B cell (primary cell): ENCODE measurements at regions not wholly inside any gene's neighbourhood (a gene's known extent, or its start where the extent isn't known, plus 50 kb on each side); places are given as distances from the start of the nearest gene placed in this dataset.

Source experiments
- ATAC-seq: fragments of 200-7000 bp; cut with Tn5 transposase; one replicate; pipeline ENCODE4 v1.10.0; 2021; ENCODE audit warnings: low read depth, mild to moderate bottlenecking, moderate number of reproducible peaks, moderate library complexity
- CTCF ChIA-PET: fragments of 350-600 bp; sonication (Branson Sonifier 250); formaldehyde crosslinking; loops from one replicate; lab custom pipeline; 2021; ENCODE audit warnings: antibody characterized with exemption, inconsistent platforms; lab: Charles Lee
- POLR2A ChIA-PET: fragments of 350-600 bp; sonication (Branson Sonifier 250); formaldehyde crosslinking; loops from one replicate; lab custom pipeline; 2021; ENCODE audit warnings: antibody characterized with exemption; lab: Charles Lee
- DNase-seq: peaks from one replicate; pipeline ENCODE4 v3.0.0; 2013
- H2AFZ ChIP-seq: 2 replicates; pipeline ENCODE4 v1.6.1; 2012; ENCODE audit warnings: mild to moderate bottlenecking, low read depth, low read length; ENCODE audit not compliant: insufficient read depth, poor library complexity, severe bottlenecking
- H3K27ac ChIP-seq, 2 donors: 1 replicate in 1 of 2; 2 replicates in 1 of 2; pipeline ENCODE4 v1.5.1; 2012 to 2013; ENCODE audit warnings: low read length in 2 of 2, mild to moderate bottlenecking in 2 of 2, moderate library complexity in 1 of 2
- H3K27me3 ChIP-seq, 4 experiments: fragments of 200-600 bp in 1 of 4; sonication (generic) in 1 of 4; replicated peaks in 1 of 4; 1 replicate in 2 of 4; 2 replicates in 2 of 4; pipeline versions ENCODE4 v1.6.1 to v1.7.0; 2013 to 2016; ENCODE audit warnings: low read length in 3 of 4, mild to moderate bottlenecking in 2 of 4, mixed read lengths in 1 of 4, moderate library complexity in 1 of 4; ENCODE audit not compliant: insufficient read depth in 4 of 4, control insufficient read depth in 3 of 4; ENCODE audit errors: control extremely low read depth in 1 of 4
- H3K36me3 ChIP-seq, 2 experiments: replicated peaks in 1 of 2; 1 replicate in 1 of 2; 2 replicates in 1 of 2; pipeline versions ENCODE4 v1.6.1 to v1.7.1; 2013; ENCODE audit warnings: low read length in 1 of 2; ENCODE audit not compliant: insufficient read depth in 2 of 2, control insufficient read depth in 1 of 2; ENCODE audit errors: control extremely low read depth in 1 of 2, extremely low read depth in 1 of 2
- H3K4me1 ChIP-seq, 2 donors: fragments of 200-600 bp in 1 of 2; sonication (generic) in 1 of 2; 1 replicate in 1 of 2; 2 replicates in 1 of 2; pipeline versions ENCODE4 v1.5.1 to v1.6.1; 2013 to 2017; ENCODE audit warnings: low read length in 2 of 2; ENCODE audit not compliant: control insufficient read depth in 2 of 2, insufficient read depth in 2 of 2
- H3K4me2 ChIP-seq: replicated peaks from 2 replicates; pipeline ENCODE3; 2012; ENCODE audit warnings: mild to moderate bottlenecking, low read depth, low read length; ENCODE audit not compliant: poor library complexity, severe bottlenecking
- H3K4me3 ChIP-seq, 5 experiments: fragments of 200-600 bp in 1 of 5; sonication (generic) in 1 of 5; 1 replicate in 3 of 5; 2 replicates in 2 of 5; pipeline versions ENCODE4 v1.5.1 to v1.7.0; 2011 to 2016; ENCODE audit warnings: low read length in 4 of 5, mild to moderate bottlenecking in 4 of 5, low read depth in 2 of 5, control low read depth in 1 of 5, moderate library complexity in 1 of 5; ENCODE audit not compliant: insufficient read depth in 1 of 5; ENCODE audit errors: control extremely low read depth in 1 of 5, extremely low read depth in 1 of 5
- H3K79me2 ChIP-seq: fragments of 200-600 bp; sonication (generic); one replicate; pipeline ENCODE4 v1.6.0; 2016; ENCODE audit warnings: low read length; ENCODE audit not compliant: control insufficient read depth, insufficient read depth
- H3K9ac ChIP-seq: fragments of 200-600 bp; sonication (generic); 2 replicates; pipeline ENCODE4 v1.6.1; 2017; ENCODE audit warnings: mild to moderate bottlenecking, low read length, moderate library complexity
- H3K9me3 ChIP-seq, 3 donors: one replicate each; pipeline versions ENCODE4 v1.6.1 to v1.7.1; 2013; ENCODE audit warnings: low read length in 2 of 3; ENCODE audit not compliant: control insufficient read depth in 2 of 3, insufficient read depth in 1 of 3; ENCODE audit errors: control extremely low read depth in 1 of 3
- H4K20me1 ChIP-seq: 2 replicates; pipeline ENCODE4 v1.6.0; 2012; ENCODE audit warnings: mild to moderate bottlenecking, low read length; ENCODE audit not compliant: insufficient read depth, control insufficient read depth, poor library complexity, severe bottlenecking
- H3K27ac Mint-ChIP-seq: one replicate; pipeline ENCODE4 v1.8.0; 2021; ENCODE audit warnings: mixed read lengths
- H3K27me3 Mint-ChIP-seq: one replicate; pipeline ENCODE4 v1.8.0; 2021; ENCODE audit warnings: mixed read lengths
- H3K4me1 Mint-ChIP-seq: one replicate; pipeline ENCODE4 v1.8.0; 2021; ENCODE audit warnings: mixed read lengths
- H3K4me3 Mint-ChIP-seq: one replicate; pipeline ENCODE4 v1.8.0; 2021; ENCODE audit warnings: mixed read lengths
- H3K9me3 Mint-ChIP-seq: one replicate; pipeline ENCODE4 v1.8.0; 2022; ENCODE audit warnings: mixed read lengths; ENCODE audit not compliant: insufficient read depth
- EZH2 ChIP-seq: IDR thresholded peaks from 2 replicates; pipeline ENCODE4 v1.6.1; 2012; ENCODE audit warnings: borderline replicate concordance, low read depth, mild to moderate bottlenecking, moderate library complexity, low read length; ENCODE audit not compliant: insufficient read depth, poor library complexity, severe bottlenecking
- WGBS: methylation state at CpG from one replicate; pipeline ENCODE4 v1.1.5; 2013; ENCODE audit warnings: missing lambda C conversion rate; ENCODE audit not compliant: insufficient coverage; 5-methylcytosine and 5-hydroxymethylcytosine counted together
- intact Hi-C: fragments of 100-400 bp; cut with micrococcal nuclease; formaldehyde crosslinking; loops from one replicate; pipeline ENCODE4 v1.10.0; 2022
- TF ChIP-seq, protein P1 (sequence below): fragments of 200-600 bp; IDR thresholded peaks from one replicate; pipeline ENCODE4 v1.8.0; 2022; ENCODE audit warnings: antibody characterized with exemption, mild to moderate bottlenecking

DNA sequence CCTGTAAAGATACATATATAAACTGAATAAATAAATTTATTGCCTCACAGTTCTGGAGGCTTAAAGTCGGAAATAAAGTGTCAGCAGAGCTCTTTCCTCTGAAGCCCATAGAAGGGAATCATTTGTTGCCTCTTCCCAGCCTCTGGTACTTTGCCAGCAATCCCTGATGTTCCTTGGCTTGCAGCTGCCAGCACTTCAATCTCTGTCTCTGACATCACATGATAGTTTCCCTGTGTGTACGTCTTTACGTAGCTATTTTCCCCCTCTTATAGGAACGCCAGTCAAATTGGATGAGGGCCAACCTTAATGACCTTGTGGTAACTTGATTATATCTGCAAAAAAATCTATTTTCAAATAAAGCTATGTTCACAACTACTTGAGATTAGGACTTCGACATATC, 250.9 kb downstream of the LIG4 start:
- H2AFZ ChIP-seq, result no peak overlapping the region
- no peaks in the 10 kb centered on the region for H4K20me1 ChIP-seq
- no peaks in the 10 kb centered on the region for H3K79me2 ChIP-seq
- no peak overlapping the region for H3K4me3 Mint-ChIP-seq
- no peaks in the 10 kb centered on the region for H3K27me3 Mint-ChIP-seq
- no peaks in the 10 kb centered on the region for H3K9me3 Mint-ChIP-seq
- no peak for ATAC-seq
- no peaks in the 10 kb centered on the region for H3K4me1 ChIP-seq
- TF ChIP-seq, protein P1, sequence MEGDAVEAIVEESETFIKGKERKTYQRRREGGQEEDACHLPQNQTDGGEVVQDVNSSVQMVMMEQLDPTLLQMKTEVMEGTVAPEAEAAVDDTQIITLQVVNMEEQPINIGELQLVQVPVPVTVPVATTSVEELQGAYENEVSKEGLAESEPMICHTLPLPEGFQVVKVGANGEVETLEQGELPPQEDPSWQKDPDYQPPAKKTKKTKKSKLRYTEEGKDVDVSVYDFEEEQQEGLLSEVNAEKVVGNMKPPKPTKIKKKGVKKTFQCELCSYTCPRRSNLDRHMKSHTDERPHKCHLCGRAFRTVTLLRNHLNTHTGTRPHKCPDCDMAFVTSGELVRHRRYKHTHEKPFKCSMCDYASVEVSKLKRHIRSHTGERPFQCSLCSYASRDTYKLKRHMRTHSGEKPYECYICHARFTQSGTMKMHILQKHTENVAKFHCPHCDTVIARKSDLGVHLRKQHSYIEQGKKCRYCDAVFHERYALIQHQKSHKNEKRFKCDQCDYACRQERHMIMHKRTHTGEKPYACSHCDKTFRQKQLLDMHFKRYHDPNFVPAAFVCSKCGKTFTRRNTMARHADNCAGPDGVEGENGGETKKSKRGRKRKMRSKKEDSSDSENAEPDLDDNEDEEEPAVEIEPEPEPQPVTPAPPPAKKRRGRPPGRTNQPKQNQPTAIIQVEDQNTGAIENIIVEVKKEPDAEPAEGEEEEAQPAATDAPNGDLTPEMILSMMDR, result no peak
- no peak for TF ChIP-seq EZH2
- H3K9me3 ChIP-seq, result no peaks in the 10 kb centered on the region
- H3K36me3 ChIP-seq, result no peaks in the 10 kb centered on the region
- no peak overlapping the region for H3K9ac ChIP-seq
- 82% methylated on average over 1 of the region's 5 CpGs for WGBS
- no peaks in the 10 kb centered on the region for H3K27me3 ChIP-seq
- H3K4me1 Mint-ChIP-seq, result no peaks in the 10 kb centered on the region
- POLR2A ChIA-PET, result no interaction called here
- no peak overlapping the region for H3K27ac Mint-ChIP-seq
- no peak for DNase-seq
- no peak overlapping the region for H3K4me2 ChIP-seq
- no peak overlapping the region for H3K27ac ChIP-seq
- no peak overlapping the region for H3K4me3 ChIP-seq
- intact Hi-C loops, result no loop called here
- CTCF ChIA-PET, result no interaction called here

DNA sequence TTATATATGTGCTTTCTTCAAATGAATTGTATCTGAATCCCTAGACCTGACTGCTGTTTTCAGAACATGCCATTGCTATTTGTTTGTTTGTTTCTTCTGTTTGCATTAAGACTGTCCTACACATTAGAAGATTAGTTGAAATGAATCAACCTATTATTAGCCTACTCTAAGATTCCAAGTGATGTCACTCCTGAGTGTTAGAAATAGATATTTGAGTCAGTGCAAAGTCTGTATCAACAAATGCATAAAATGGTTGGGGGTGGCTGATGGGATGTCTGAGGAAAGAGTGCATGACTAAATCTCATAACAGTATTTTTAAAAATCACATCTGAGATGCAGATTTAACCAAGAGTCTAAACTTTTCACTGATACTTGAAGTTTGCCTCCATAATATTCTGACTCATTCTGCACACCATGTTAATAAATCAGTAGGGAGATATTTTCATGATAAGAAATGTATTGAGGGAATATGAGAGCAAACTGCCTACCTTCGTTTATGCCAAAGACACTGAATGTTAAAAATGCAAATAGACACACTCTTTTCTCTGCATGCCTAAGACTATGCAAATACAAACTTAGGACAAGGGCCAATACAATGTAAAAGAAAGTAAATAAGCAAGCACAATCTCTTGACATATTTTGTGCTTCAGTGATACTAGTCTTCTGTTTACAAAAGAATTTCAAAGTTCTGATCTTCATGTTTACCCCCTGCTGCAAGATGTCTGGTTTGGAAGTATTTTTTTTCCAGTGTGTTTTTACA, 253.3 kb downstream of the LIG4 start:
- TF ChIP-seq EZH2, result no peak
- TF ChIP-seq, protein P1, result no peak
- Histone ChIP-seq H3K36me3 (no peaks in the 10 kb centered on the region), H3K4me1 (no peaks in the 10 kb centered on the region), H3K79me2 (no peaks in the 10 kb centered on the region), H3K9ac (no peak overlapping the region), H4K20me1 (no peaks in the 10 kb centered on the region), H2AFZ (no peak overlapping the region), H3K4me3 (no peak overlapping the region), H3K9me3 (no peaks in the 10 kb centered on the region), H3K27me3 (no peaks in the 10 kb centered on the region), H3K4me2 (no peak overlapping the region), H3K27ac (no peak overlapping the region)
- Mint-ChIP-seq H3K9me3 (no peaks in the 10 kb centered on the region), H3K4me3 (no peak overlapping the region), H3K27me3 (no peaks in the 10 kb centered on the region), H3K27ac (no peak overlapping the region), H3K4me1 (no peaks in the 10 kb centered on the region)
- no CpG with 5 or more reads among the region's 1 CpG for WGBS
- intact Hi-C loops, result no loop called here
- POLR2A ChIA-PET, result no interaction called here
- CTCF ChIA-PET, result no interaction called here
- DNase-seq (no peak), ATAC-seq (no peak)
